H1 (cell line): ENCODE measurements at regions not wholly inside any gene's neighbourhood (a gene's known extent, or its start where the extent isn't known, plus 50 kb on each side); places are given as distances from the start of the nearest gene placed in this dataset.

Experiments used
- CTCF ChIA-PET: fragments of 300-600 bp; sonication (Branson Sonifier 250); formaldehyde crosslinking; loops from one replicate; lab custom pipeline; 2021; ENCODE audit not compliant: partially characterized antibody; lab: Charles Lee
- POLR2A ChIA-PET: fragments of 300-600 bp; sonication (Branson Sonifier 250); formaldehyde crosslinking; loops from one replicate; lab custom pipeline; 2021; ENCODE audit warnings: inconsistent platforms; ENCODE audit not compliant: partially characterized antibody; lab: Charles Lee
- DNase-seq, 2 experiments: peaks; one replicate each; pipeline versions ENCODE4 v3.0.0 to v3.0.0-alpha.2; 2010 to 2022; ENCODE audit warnings: low spot score in 2 of 2, low read depth in 1 of 2, mixed read lengths in 1 of 2
- FAIRE-seq: peaks from 2 replicates; lab custom pipeline; 2011; peaks lifted over from hg19 to GRCh38; lab: Jason Lieb, UNC
- H2AFZ ChIP-seq: 2 replicates; pipeline ENCODE4 v1.8.1; 2012; ENCODE audit warnings: low read length, inconsistent platforms
- H2AK5ac ChIP-seq: 2 replicates; pipeline ENCODE4 v1.6.1; 2013; ENCODE audit warnings: low read depth, low read length
- H2BK120ac ChIP-seq: replicated peaks from 2 replicates; pipeline ENCODE3; 2013; ENCODE audit warnings: low read depth, low read length, inconsistent platforms
- H2BK12ac ChIP-seq: 2 replicates; pipeline ENCODE4 v1.6.1; 2013; ENCODE audit warnings: low read depth, low read length
- H2BK15ac ChIP-seq: 2 replicates; pipeline ENCODE4 v1.6.1; 2013; ENCODE audit warnings: low read length
- H2BK20ac ChIP-seq: 2 replicates; pipeline ENCODE4 v1.6.1; 2013; ENCODE audit warnings: low read length
- H2BK5ac ChIP-seq: 2 replicates; pipeline ENCODE4 v1.6.1; 2013; ENCODE audit warnings: low read depth, low read length
- H3K14ac ChIP-seq: 2 replicates; pipeline ENCODE4 v1.6.1; 2013; ENCODE audit warnings: inconsistent platforms; ENCODE audit not compliant: insufficient read length
- H3K18ac ChIP-seq: 2 replicates; pipeline ENCODE4 v1.6.1; 2013; ENCODE audit warnings: low read length; ENCODE audit errors: extremely low read depth
- H3K23ac ChIP-seq: 2 replicates; pipeline ENCODE4 v1.6.1; 2013; ENCODE audit warnings: inconsistent platforms; ENCODE audit not compliant: insufficient read length
- H3K23me2 ChIP-seq: 2 replicates; pipeline ENCODE4 v1.6.1; 2013; ENCODE audit warnings: low read depth, low read length
- H3K27ac ChIP-seq: 2 replicates; pipeline ENCODE4 v1.6.1; 2011; ENCODE audit warnings: low read depth, low read length, inconsistent platforms
- H3K27me3 ChIP-seq, 4 experiments: replicated peaks in 1 of 4; 1 replicate in 1 of 4; 2 replicates in 3 of 4; pipeline versions ENCODE4 v1.6.1 to v1.8.1; 2011 to 2013; ENCODE audit warnings: low read length in 3 of 4, mild to moderate bottlenecking in 3 of 4, inconsistent platforms in 2 of 4, mixed read lengths in 2 of 4, moderate library complexity in 1 of 4; ENCODE audit not compliant: control insufficient read depth in 3 of 4, insufficient read depth in 3 of 4; ENCODE audit errors: extremely low read depth in 1 of 4
- H3K36me3 ChIP-seq, 4 experiments: 2 replicates each; pipeline versions ENCODE4 v1.6.1 to v1.8.1; 2011 to 2013; ENCODE audit warnings: mild to moderate bottlenecking in 4 of 4, low read length in 3 of 4, moderate library complexity in 2 of 4, control low read depth in 1 of 4, inconsistent platforms in 1 of 4; ENCODE audit not compliant: insufficient read depth in 4 of 4, control insufficient read depth in 2 of 4
- H3K4ac ChIP-seq: replicated peaks from 2 replicates; pipeline ENCODE3; 2013; ENCODE audit warnings: low read length, low read depth, mixed read lengths, inconsistent platforms; ENCODE audit not compliant: insufficient read length
- H3K4me1 ChIP-seq, 4 experiments: replicated peaks in 1 of 4; 1 replicate in 1 of 4; 2 replicates in 3 of 4; pipeline versions ENCODE4 v1.6.1 to v1.8.1; 2011 to 2013; ENCODE audit warnings: low read length in 3 of 4, inconsistent platforms in 2 of 4, mixed read lengths in 1 of 4; ENCODE audit not compliant: insufficient read depth in 4 of 4, control insufficient read depth in 3 of 4
- H3K4me2 ChIP-seq, 2 experiments: 2 replicates each; pipeline versions ENCODE4 v1.6.1 to v1.8.1; 2011 to 2013; ENCODE audit warnings: low read depth in 2 of 2, low read length in 2 of 2, control low read depth in 1 of 2, inconsistent platforms in 1 of 2, mild to moderate bottlenecking in 1 of 2; ENCODE audit not compliant: insufficient read depth in 1 of 2
- H3K4me3 ChIP-seq, 4 experiments: fragments of 200-600, 300-600 bp in 1 of 4; sonication (generic), shearing (Covaris generic), sonication (Bioruptor Twin) in 1 of 4; 2 replicates each; pipeline versions ENCODE4 v1.5.1 to v1.8.1; 2011 to 2016; ENCODE audit warnings: low read length in 4 of 4, low read depth in 3 of 4, control low read depth in 2 of 4, inconsistent platforms in 2 of 4, mild to moderate bottlenecking in 2 of 4, mixed read lengths in 1 of 4, moderate library complexity in 1 of 4; ENCODE audit not compliant: insufficient read depth in 2 of 4; ENCODE audit errors: extremely low read depth in 1 of 4
- H3K56ac ChIP-seq: replicated peaks from 2 replicates; pipeline ENCODE3; 2013; ENCODE audit warnings: low read depth, mild to moderate bottlenecking, mixed read lengths, low read length, inconsistent platforms; ENCODE audit not compliant: insufficient read length
- H3K79me1 ChIP-seq: 2 replicates; pipeline ENCODE4 v1.6.1; 2013; ENCODE audit warnings: low read depth, low read length, control low read depth
- H3K79me2 ChIP-seq, 2 experiments: 2 replicates each; pipeline versions ENCODE4 v1.6.1 to v1.8.1; 2012 to 2013; ENCODE audit warnings: low read length in 2 of 2, mild to moderate bottlenecking in 2 of 2, inconsistent platforms in 1 of 2; ENCODE audit not compliant: insufficient read depth in 2 of 2, control insufficient read depth in 1 of 2
- H3K9ac ChIP-seq, 4 experiments: replicated peaks in 1 of 4; 1 replicate in 1 of 4; 2 replicates in 3 of 4; pipeline versions ENCODE4 v1.6.1 to v1.8.1; 2011 to 2013; ENCODE audit warnings: low read depth in 3 of 4, low read length in 3 of 4, control low read depth in 2 of 4, mild to moderate bottlenecking in 2 of 4, moderate library complexity in 2 of 4, inconsistent platforms in 1 of 4; ENCODE audit errors: extremely low read depth in 1 of 4
- H3K9me3 ChIP-seq, 2 experiments: 2 replicates each; pipeline versions ENCODE4 v1.6.1 to v1.8.1; 2012 to 2013; ENCODE audit warnings: mild to moderate bottlenecking in 2 of 2, moderate library complexity in 2 of 2, control low read depth in 1 of 2, inconsistent platforms in 1 of 2, low read depth in 1 of 2, low read length in 1 of 2, mixed read lengths in 1 of 2; ENCODE audit not compliant: insufficient read depth in 2 of 2
- H4K20me1 ChIP-seq, 2 experiments: replicated peaks in 1 of 2; 2 replicates each; pipeline versions ENCODE3 to v1.8.1; 2011 to 2013; ENCODE audit warnings: inconsistent platforms in 2 of 2, low read length in 2 of 2, mild to moderate bottlenecking in 1 of 2; ENCODE audit not compliant: insufficient read depth in 2 of 2, control insufficient read depth in 1 of 2
- H4K5ac ChIP-seq: 2 replicates; pipeline ENCODE4 v1.6.1; 2013; ENCODE audit warnings: low read length, low read depth, mixed read lengths, inconsistent platforms; ENCODE audit not compliant: insufficient read length
- H4K8ac ChIP-seq: 2 replicates; pipeline ENCODE4 v1.8.0; 2013; ENCODE audit warnings: mild to moderate bottlenecking, moderate library complexity, low read length, inconsistent platforms; ENCODE audit not compliant: insufficient read depth; ENCODE audit errors: extremely low read depth
- H4K91ac ChIP-seq: replicated peaks from 2 replicates; pipeline ENCODE3; 2013; ENCODE audit warnings: low read length, mixed read lengths, inconsistent platforms; ENCODE audit not compliant: insufficient read length
- CEBPB ChIP-seq: IDR thresholded peaks from 2 replicates; pipeline ENCODE4 v1.6.1; 2012; ENCODE audit warnings: low read depth, low read length
- CTCF ChIP-seq, 3 experiments: IDR thresholded peaks; 1 replicate in 2 of 3; 2 replicates in 1 of 3; pipeline versions ENCODE4 v1.5.1 to v1.6.1; 2011; ENCODE audit warnings: low read length in 3 of 3, mild to moderate bottlenecking in 3 of 3, inconsistent platforms in 2 of 3, low read depth in 1 of 3, moderate library complexity in 1 of 3; ENCODE audit not compliant: insufficient read depth in 1 of 3; ENCODE audit errors: control extremely low read depth in 1 of 3
- EP300 ChIP-seq, 2 experiments: IDR thresholded peaks; 1 replicate in 1 of 2; 2 replicates in 1 of 2; pipeline ENCODE4 v1.6.1; 2011 to 2012; ENCODE audit warnings: low read depth in 2 of 2, low read length in 2 of 2, mild to moderate bottlenecking in 2 of 2, borderline replicate concordance in 1 of 2, inconsistent platforms in 1 of 2, moderate library complexity in 1 of 2
- FOSL1 ChIP-seq: IDR thresholded peaks from 2 replicates; pipeline ENCODE4 v1.6.1; 2011; ENCODE audit warnings: mild to moderate bottlenecking, low read depth, low read length, moderate library complexity; ENCODE audit not compliant: insufficient read depth
- GABPA ChIP-seq: IDR thresholded peaks from 2 replicates; pipeline ENCODE4 v1.6.1; 2011; ENCODE audit warnings: mild to moderate bottlenecking, low read length, moderate library complexity, borderline replicate concordance; ENCODE audit not compliant: insufficient read depth
- HDAC6 ChIP-seq: IDR thresholded peaks from one replicate; pipeline ENCODE4 v1.7.1; 2012; ENCODE audit warnings: low read depth, mild to moderate bottlenecking, inconsistent platforms, low read length, moderate library complexity
- JUND ChIP-seq: IDR thresholded peaks from 2 replicates; pipeline ENCODE4 v1.6.1; 2011; ENCODE audit warnings: mild to moderate bottlenecking, improper control_type of control experiment, low read length
- KDM5A ChIP-seq: fragments of 200-600 bp; IDR thresholded peaks from 2 replicates; pipeline ENCODE4 v1.7.1; 2012; ENCODE audit warnings: mild to moderate bottlenecking, low read length, inconsistent platforms, mixed read lengths
- POLR2A ChIP-seq, 2 experiments: IDR thresholded peaks; 1 replicate in 1 of 2; 2 replicates in 1 of 2; pipeline ENCODE4 v1.6.1; 2011; ENCODE audit warnings: low read depth in 2 of 2, low read length in 2 of 2, mild to moderate bottlenecking in 2 of 2; ENCODE audit errors: control extremely low read depth in 1 of 2
- SIN3A ChIP-seq, 2 experiments: IDR thresholded peaks in 1 of 2; conservative IDR thresholded peaks in 1 of 2; 2 replicates each; pipeline ENCODE4 v1.6.1; 2011 to 2012; ENCODE audit warnings: low read length in 2 of 2, improper control_type of control experiment in 1 of 2, low read depth in 1 of 2, mild to moderate bottlenecking in 1 of 2
- SP2 ChIP-seq: IDR thresholded peaks from 2 replicates; pipeline ENCODE4 v1.6.1; 2012; ENCODE audit warnings: mild to moderate bottlenecking, low read length, inconsistent platforms
- WGBS, 2 experiments: shearing (Covaris generic) in 1 of 2; methylation state at CpG; one replicate each; pipeline versions ENCODE4 v1.1.6 to v1.1.7; 2013 to 2015; ENCODE audit warnings: low lambda C conversion rate in 2 of 2, mixed read lengths in 2 of 2, inconsistent platforms in 1 of 2, low coverage in 1 of 2, missing lambda C conversion rate in 1 of 2; ENCODE audit not compliant: insufficient replicate concordance in 2 of 2, insufficient coverage in 1 of 2, insufficient read length in 1 of 2; ENCODE audit errors: extremely low coverage in 1 of 2, missing lambda C conversion rate in 1 of 2; 5-methylcytosine and 5-hydroxymethylcytosine counted together

GRCh38 chr11:131288521-131289091, 81.8 kb upstream of the NTM start:
- Histone ChIP-seq H4K8ac (no peak overlapping the region), H3K4me1 (peaks cover 0 to 8% (median 4%) of the 10 kb centered on the region in 4 experiments; a peak in 5 of 7 replicates), H3K18ac (no peak overlapping the region), H3K9me3 (no peaks in the 10 kb centered on the region), H3K27me3 (no peaks in the 10 kb centered on the region), H3K79me1 (peaks cover 5% of the 10 kb centered on the region), H2BK12ac (no peak overlapping the region), H2AFZ (no peak overlapping the region), H2AK5ac (no peak overlapping the region), H3K23ac (no peak overlapping the region), H3K36me3 (peaks cover 0 to 8% (median 2%) of the 10 kb centered on the region in 4 experiments; a peak in 4 of 8 replicates), H3K4me3 (no peak overlapping the region), H4K20me1 (peaks cover 0 to 4% of the 10 kb centered on the region in 2 experiments), H2BK120ac (no peak overlapping the region), H4K5ac (no peak overlapping the region), H2BK15ac (no peak overlapping the region), H3K27ac (no peak overlapping the region), H3K9ac (no peak overlapping the region), H3K4ac (no peak overlapping the region), H3K79me2 (peaks cover 0 to 81% of the 10 kb centered on the region in 2 experiments; a peak in 3 of 4 replicates), H2BK20ac (no peak overlapping the region), H3K23me2 (no peaks in the 10 kb centered on the region), H2BK5ac (no peak overlapping the region), H3K14ac (no peak overlapping the region), H3K56ac (no peak overlapping the region), H3K4me2 (no peak overlapping the region), H4K91ac (no peak overlapping the region)
- 91% methylated on average over 5 of the region's 5 CpGs; no CpG with 5 or more reads in 1 of the 2 experiments for WGBS, 2 experiments
- ChIA-PET CTCF (interaction anchor here (0.7 to 1.0 kb wide), 2 partner anchors 60 to 390 kb away, joined by 3 read pairs; no protein-coding TSS in a partner anchor), POLR2A (interaction anchor here (0.7 to 1.5 kb wide), 3 partner anchors 11 to 30 kb away, joined by 4 to 5 read pairs (median 4); no protein-coding TSS in a partner anchor)
- FAIRE-seq (no peak), DNase-seq (no peak)
- TF ChIP-seq SP2 (no peak), HDAC6 (no peak), EP300 (IDR thresholded peaks at IDR 0.05; ENCODE audit: borderline replicate concordance in 1 of 2, low read depth in 2 of 2, low read length in 2 of 2) (no peak), POLR2A (IDR thresholded peaks at IDR 0.05; ENCODE audit: control extremely low read depth in 1 of 2, low read depth in 2 of 2, low read length in 2 of 2) (no peak), CTCF (IDR thresholded peaks at IDR 0.05; ENCODE audit: control extremely low read depth in 1 of 3, insufficient read depth in 1 of 3, low read depth in 1 of 3, low read length in 3 of 3) (no peak), GABPA (no peak), CEBPB (no peak), JUND (no peak), FOSL1 (no peak), KDM5A (no peak), SIN3A (conservative IDR thresholded peaks at IDR 0.05 in 1 of 2, IDR thresholded peaks at IDR 0.05 in 1 of 2; ENCODE audit: low read depth in 1 of 2, low read length in 2 of 2) (no peak)
